DOHH2 (cell line): ENCODE measurements at regions not wholly inside any gene's neighbourhood (a gene's known extent, or its start where the extent isn't known, plus 50 kb on each side); places are given as distances from the start of the nearest gene placed in this dataset.

Source experiments
- H3F3A ChIP-seq: fragments of 200-600 bp; sonication (generic), shearing (Covaris generic); 2 replicates; pipeline ENCODE4 v1.6.0; 2016; ENCODE audit warnings: antibody characterized with exemption, mild to moderate bottlenecking; ENCODE audit not compliant: control insufficient read depth, insufficient read depth
- H3K27ac ChIP-seq: fragments of 200-600 bp; sonication (generic); 2 replicates; pipeline ENCODE4 v1.5.1; 2014; ENCODE audit warnings: low read depth, mild to moderate bottlenecking, low read length, moderate library complexity
- H3K27me3 ChIP-seq: fragments of 200-600 bp; sonication (generic); 2 replicates; pipeline ENCODE4 v1.6.1; 2014; ENCODE audit warnings: mild to moderate bottlenecking, low read length, mixed read lengths; ENCODE audit not compliant: control insufficient read depth
- H3K36me3 ChIP-seq: fragments of 200-600 bp; sonication (generic); 2 replicates; pipeline ENCODE4 v1.6.1; 2014; ENCODE audit warnings: mild to moderate bottlenecking, low read length, moderate library complexity, mixed read lengths; ENCODE audit not compliant: control insufficient read depth
- H3K4me1 ChIP-seq: fragments of 200-600 bp; sonication (generic); 2 replicates; pipeline ENCODE4 v1.6.1; 2014; ENCODE audit warnings: mild to moderate bottlenecking, low read length, mixed read lengths; ENCODE audit not compliant: control insufficient read depth
- H3K4me2 ChIP-seq: fragments of 200-600 bp; sonication (generic); 2 replicates; pipeline ENCODE4 v1.6.0; 2014; ENCODE audit warnings: mild to moderate bottlenecking, low read length, moderate library complexity
- H3K4me3 ChIP-seq: fragments of 200-600 bp; sonication (generic); 2 replicates; pipeline ENCODE4 v1.5.1; 2014; ENCODE audit warnings: mild to moderate bottlenecking, low read length, mixed read lengths
- H3K79me2 ChIP-seq: fragments of 200-600 bp; sonication (generic); 2 replicates; pipeline ENCODE4 v1.6.1; 2014; ENCODE audit warnings: mild to moderate bottlenecking, low read length, mixed read lengths; ENCODE audit not compliant: control insufficient read depth
- H3K9me2 ChIP-seq: fragments of 200-600 bp; sonication (generic); replicated peaks from 2 replicates; pipeline ENCODE4 v1.6.1; 2014; ENCODE audit warnings: mild to moderate bottlenecking, low read length, mixed read lengths; ENCODE audit not compliant: control insufficient read depth
- H3K9me3 ChIP-seq: fragments of 200-600 bp; sonication (generic); 2 replicates; pipeline ENCODE4 v1.6.1; 2014; ENCODE audit warnings: antibody characterized with exemption, low read length, mixed read lengths; ENCODE audit not compliant: control insufficient read depth, insufficient read depth
- H4K20me1 ChIP-seq: fragments of 200-600 bp; sonication (generic); 2 replicates; pipeline ENCODE4 v1.6.0; 2014; ENCODE audit warnings: low read depth, mild to moderate bottlenecking, antibody characterized with exemption, low read length, moderate library complexity; ENCODE audit not compliant: control insufficient read depth, insufficient read depth
- EZH2phosphoT487 ChIP-seq: fragments of 200-600 bp; sonication (generic); IDR thresholded peaks from 2 replicates; pipeline ENCODE4 v1.6.1; 2017; ENCODE audit warnings: borderline replicate concordance, mild to moderate bottlenecking, antibody characterized with exemption, low read length, moderate library complexity, mixed read lengths
- TF ChIP-seq, protein P1 (sequence below): fragments of 200-600 bp; sonication (generic); IDR thresholded peaks from one replicate; pipeline ENCODE4 v1.5.1; 2014; ENCODE audit warnings: antibody characterized with exemption, mild to moderate bottlenecking, low read depth, low read length; ENCODE audit not compliant: poor library complexity, severe bottlenecking

DNA sequence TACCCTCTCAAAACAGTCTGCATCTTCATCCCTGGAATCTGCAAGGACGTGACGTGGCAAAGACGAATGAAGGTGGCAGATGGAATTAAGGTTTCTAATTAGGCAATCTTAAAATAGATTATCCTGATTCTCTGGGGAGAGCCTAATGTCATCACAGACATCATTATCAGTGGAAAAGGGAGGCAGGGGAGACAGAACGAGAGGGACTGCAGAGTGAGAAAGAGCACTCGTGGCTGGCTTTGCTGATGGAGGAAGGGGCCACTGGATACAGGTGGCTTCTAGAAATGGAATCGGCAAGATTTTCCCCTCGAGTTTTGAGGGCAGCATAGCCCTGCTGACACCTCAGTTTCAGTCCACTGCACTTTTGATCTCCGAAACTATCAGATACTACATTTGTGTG is 110.6 kb downstream of the ASMT start:
- no peaks in the 10 kb centered on the region for H4K20me1 ChIP-seq
- H3K36me3 ChIP-seq, result no peaks in the 10 kb centered on the region
- no peak overlapping the region for H3K4me2 ChIP-seq
- no peaks in the 10 kb centered on the region; the same call in 1 of the 2 replicates for H3K9me2 ChIP-seq
- H3F3A ChIP-seq, result no peaks in the 10 kb centered on the region
- H3K9me3 ChIP-seq, result no peaks in the 10 kb centered on the region
- H3K79me2 ChIP-seq, result no peaks in the 10 kb centered on the region
- no peaks in the 10 kb centered on the region for H3K27me3 ChIP-seq
- H3K4me1 ChIP-seq, result no peaks in the 10 kb centered on the region
- no peak overlapping the region for H3K4me3 ChIP-seq
- TF ChIP-seq EZH2phosphoT487, result no peak
- H3K27ac ChIP-seq, result no peak overlapping the region

DNA sequence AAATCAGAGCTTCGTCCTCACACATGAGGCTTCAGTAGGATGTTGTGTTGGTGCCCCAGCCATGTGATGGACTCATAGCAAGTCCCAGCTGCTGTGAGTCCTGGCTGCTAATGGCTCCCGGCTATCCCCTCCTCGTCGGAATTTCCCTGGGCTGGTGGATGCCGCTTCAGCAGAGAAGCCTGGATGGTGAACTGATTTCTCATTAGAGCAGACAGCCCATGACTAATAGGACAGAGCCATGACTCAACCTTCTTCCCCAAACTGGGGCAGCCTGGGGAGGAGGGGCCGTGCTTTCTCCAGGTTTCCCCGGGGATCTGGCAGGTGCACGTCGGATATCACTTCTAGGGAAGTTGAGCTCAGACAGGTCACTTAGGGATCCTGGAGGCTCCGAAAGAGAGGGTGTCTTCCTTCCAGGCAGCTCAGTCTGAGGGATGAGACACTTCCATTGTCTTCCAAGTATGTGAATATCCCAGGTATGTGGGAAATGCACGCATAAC is 112.7 kb downstream of the ASMT start:
- Histone ChIP-seq H3K4me3 (no peak overlapping the region), H3K27me3 (no peaks in the 10 kb centered on the region), H3K9me3 (no peaks in the 10 kb centered on the region), H3K79me2 (no peaks in the 10 kb centered on the region), H3K4me1 (no peaks in the 10 kb centered on the region), H3K36me3 (no peaks in the 10 kb centered on the region), H3F3A (no peaks in the 10 kb centered on the region), H3K9me2 (no peaks in the 10 kb centered on the region; the same call in 1 of the 2 replicates), H3K4me2 (no peak overlapping the region), H4K20me1 (no peaks in the 10 kb centered on the region), H3K27ac (no peak overlapping the region)
- no peak for TF ChIP-seq EZH2phosphoT487
- TF ChIP-seq, protein P1, sequence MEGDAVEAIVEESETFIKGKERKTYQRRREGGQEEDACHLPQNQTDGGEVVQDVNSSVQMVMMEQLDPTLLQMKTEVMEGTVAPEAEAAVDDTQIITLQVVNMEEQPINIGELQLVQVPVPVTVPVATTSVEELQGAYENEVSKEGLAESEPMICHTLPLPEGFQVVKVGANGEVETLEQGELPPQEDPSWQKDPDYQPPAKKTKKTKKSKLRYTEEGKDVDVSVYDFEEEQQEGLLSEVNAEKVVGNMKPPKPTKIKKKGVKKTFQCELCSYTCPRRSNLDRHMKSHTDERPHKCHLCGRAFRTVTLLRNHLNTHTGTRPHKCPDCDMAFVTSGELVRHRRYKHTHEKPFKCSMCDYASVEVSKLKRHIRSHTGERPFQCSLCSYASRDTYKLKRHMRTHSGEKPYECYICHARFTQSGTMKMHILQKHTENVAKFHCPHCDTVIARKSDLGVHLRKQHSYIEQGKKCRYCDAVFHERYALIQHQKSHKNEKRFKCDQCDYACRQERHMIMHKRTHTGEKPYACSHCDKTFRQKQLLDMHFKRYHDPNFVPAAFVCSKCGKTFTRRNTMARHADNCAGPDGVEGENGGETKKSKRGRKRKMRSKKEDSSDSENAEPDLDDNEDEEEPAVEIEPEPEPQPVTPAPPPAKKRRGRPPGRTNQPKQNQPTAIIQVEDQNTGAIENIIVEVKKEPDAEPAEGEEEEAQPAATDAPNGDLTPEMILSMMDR, result no peak

DNA sequence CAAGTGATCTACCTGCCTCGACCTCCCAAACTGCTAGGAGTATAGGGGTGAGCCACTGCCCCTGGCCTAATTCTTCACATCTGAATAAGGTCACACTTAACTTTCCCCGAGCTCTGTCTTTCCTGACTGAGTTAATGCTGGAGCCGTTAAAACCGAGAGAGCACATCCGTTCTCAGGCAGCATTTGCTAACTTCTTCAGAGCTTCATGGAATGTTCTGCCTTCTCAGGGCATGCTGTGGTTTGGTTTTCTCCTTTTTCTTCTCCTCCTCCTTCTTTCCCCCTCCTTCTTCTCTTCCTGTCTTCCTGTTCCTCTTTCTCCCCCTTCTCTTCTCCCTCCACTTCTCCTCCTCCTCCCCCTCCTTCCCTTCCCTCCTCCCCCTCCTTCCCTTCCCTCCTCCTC is 119.9 kb downstream of the ASMT start:
- no peak for TF ChIP-seq EZH2phosphoT487
- H4K20me1 ChIP-seq, result no peaks in the 10 kb centered on the region
- no peaks in the 10 kb centered on the region for H3K79me2 ChIP-seq
- no peaks in the 10 kb centered on the region for H3K9me3 ChIP-seq
- H3K27ac ChIP-seq, result no peak overlapping the region
- H3K36me3 ChIP-seq, result no peaks in the 10 kb centered on the region
- H3K4me3 ChIP-seq, result no peak overlapping the region
- no peaks in the 10 kb centered on the region for H3F3A ChIP-seq
- H3K9me2 ChIP-seq, result no peaks in the 10 kb centered on the region
- no peaks in the 10 kb centered on the region for H3K4me1 ChIP-seq
- no peak overlapping the region for H3K4me2 ChIP-seq
- H3K27me3 ChIP-seq, result no peaks in the 10 kb centered on the region

DNA sequence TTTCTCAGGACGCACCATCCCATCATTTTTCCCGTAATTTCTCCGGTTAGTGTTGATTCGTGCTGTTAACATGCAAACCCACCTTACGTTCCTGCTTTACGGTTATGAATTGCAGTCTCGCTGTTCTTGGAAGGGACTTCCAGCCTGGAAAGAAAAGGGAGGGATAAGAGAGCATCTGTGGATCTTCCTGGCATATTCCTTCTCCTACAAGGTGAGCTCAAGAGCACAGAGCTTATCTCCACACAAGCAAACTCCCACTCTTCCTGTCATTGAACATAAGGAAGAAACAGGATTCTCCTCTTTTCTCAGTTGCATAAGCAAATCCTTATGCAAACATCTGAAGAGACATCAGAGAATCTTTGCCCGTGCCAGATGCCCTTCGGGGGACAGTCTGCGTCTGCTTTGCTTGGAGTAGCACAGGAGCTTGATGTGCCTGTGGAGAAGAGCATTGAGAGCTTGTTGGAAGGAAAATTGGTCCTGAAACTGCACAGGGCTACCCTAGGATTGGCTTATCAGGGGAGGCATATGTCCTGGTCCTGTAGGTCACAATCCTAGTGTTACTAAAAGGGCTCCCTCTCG is 127.0 kb downstream of the ASMT start:
- Histone ChIP-seq H3K4me1 (no peaks in the 10 kb centered on the region), H3K4me3 (no peak overlapping the region), H3F3A (no peaks in the 10 kb centered on the region), H3K4me2 (no peak overlapping the region), H3K27ac (no peak overlapping the region), H3K27me3 (no peaks in the 10 kb centered on the region), H3K9me2 (no peaks in the 10 kb centered on the region), H3K9me3 (peaks cover 3% of the 10 kb centered on the region; the same call in 1 of the 2 replicates), H3K79me2 (no peaks in the 10 kb centered on the region), H4K20me1 (no peaks in the 10 kb centered on the region), H3K36me3 (no peaks in the 10 kb centered on the region)
- TF ChIP-seq, protein P1, result no peak
- TF ChIP-seq EZH2phosphoT487, result no peak
